Pancreas (tissue), 10 donors: ENCODE measurements at regions not wholly inside any gene's neighbourhood (a gene's known extent, or its start where the extent isn't known, plus 50 kb on each side); places are given as distances from the start of the nearest gene placed in this dataset.

Source experiments
- ATAC-seq, 4 donors: fragments of 200-7000 bp; cut with Tn5 transposase; one replicate each; pipeline versions ENCODE4 v1.8.0 to v1.9.1; 2020; ENCODE audit warnings: mild to moderate bottlenecking in 4 of 4, moderate library complexity in 4 of 4
- DNase-seq, 6 donors: peaks; one replicate each; pipeline ENCODE4 v3.0.0-alpha.2; 2020
- FAIRE-seq: peaks from 2 replicates; lab custom pipeline; 2012; peaks lifted over from hg19 to GRCh38; lab: Jason Lieb, UNC
- H3K27ac ChIP-seq, 4 donors: fragments of 200-600 bp; sonication (generic); 1 replicate in 3 of 4; 2 replicates in 1 of 4; pipeline versions ENCODE4 v1.5.0 to v1.8.0; 2020
- H3K27me3 ChIP-seq, 4 donors: fragments of 200-600 bp; one replicate each; pipeline ENCODE4 v1.8.0; 2021
- H3K36me3 ChIP-seq, 3 donors: fragments of 200-600 bp; sonication (generic) in 1 of 3; one replicate each; pipeline versions ENCODE4 v1.5.0 to v1.8.0; 2020 to 2021
- H3K4me1 ChIP-seq, 3 donors: fragments of 200-600 bp; one replicate each; pipeline ENCODE4 v1.8.0; 2021
- H3K4me3 ChIP-seq, 4 donors: fragments of 200-600 bp; sonication (generic) in 2 of 4; one replicate each; pipeline versions ENCODE4 v1.5.0 to v1.8.0; 2020 to 2021
- H3K9me3 ChIP-seq, 4 donors: fragments of 200-600 bp; one replicate each; pipeline ENCODE4 v1.8.0; 2021
- CTCF ChIP-seq, 4 donors: fragments of 200-600 bp; sonication (generic) in 3 of 4; IDR thresholded peaks; one replicate each; pipeline versions ENCODE4 v1.5.0 to v1.8.0; 2021; ENCODE audit warnings: antibody characterized with exemption in 4 of 4
- WGBS, 2 donors: extraction: QIAGEN DNeasy Blood & Tissue Kit; methylation state at CpG; one replicate each; pipeline ENCODE4 v1.1.7; 2013; 5-methylcytosine and 5-hydroxymethylcytosine counted together
- intact Hi-C, 3 donors: fragments of 100-400 bp; cut with DNase I; formaldehyde crosslinking; loops; one replicate each; pipeline versions ENCODE4 v1.11.1 to v1.14.2; 2022
- donor health status: healthy with polysubstance abuse.
- donor health status: DM: no; HTN: no; CAD: no; lungs with moderate emphysema.
- donor health status: DM: no; HTN: no; CAD: no.
- donor health status: control.
- donor health status: control.
- donor health status: Bipolar disorder and iron deficiency.
- donor health status: DM: yes; HTN: yes; CAD: no.
- donor health status: DM: no; HTN: no; CAD: no.
- donor health status: DM: no; HTN: no; CAD: no.
- donor health status: DM: yes; HTN: yes; CAD: no.

DNA sequence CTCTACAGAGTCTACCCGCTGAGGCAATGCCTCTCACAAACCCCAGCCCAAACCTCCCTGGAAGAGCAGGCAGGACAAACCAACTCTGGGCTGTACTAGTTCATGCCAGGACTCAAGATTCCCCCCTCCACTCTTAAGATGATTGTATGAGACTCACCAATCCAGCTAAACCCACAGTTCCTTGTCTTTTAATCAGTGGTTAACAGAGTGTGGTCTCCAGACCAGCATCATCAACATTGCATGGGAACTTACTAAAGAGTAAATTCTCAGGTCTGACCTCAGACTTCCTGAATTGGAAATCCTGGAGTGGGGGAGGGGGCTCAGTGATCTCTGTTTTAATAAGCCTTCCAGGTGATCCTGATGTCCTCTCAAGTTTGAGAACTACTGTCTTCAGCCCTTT is 240.9 kb downstream of the GAS1 start:
- H3K4me1 ChIP-seq, result no peaks in the 10 kb centered on the region
- no peaks in the 10 kb centered on the region for H3K9me3 ChIP-seq
- TF ChIP-seq CTCF (IDR thresholded peaks at IDR 0.05), result no peak
- H3K4me3 ChIP-seq, result no peak overlapping the region
- intact Hi-C loops, result no loop called here
- FAIRE-seq (no peak), DNase-seq (no peak), ATAC-seq (no peak)
- 89 to 95% methylated on average over 1 of the region's 1 CpG for WGBS, 2 donors
- H3K27me3 ChIP-seq, result no peaks in the 10 kb centered on the region
- no peaks in the 10 kb centered on the region for H3K36me3 ChIP-seq
- H3K27ac ChIP-seq, result no peak overlapping the region

DNA sequence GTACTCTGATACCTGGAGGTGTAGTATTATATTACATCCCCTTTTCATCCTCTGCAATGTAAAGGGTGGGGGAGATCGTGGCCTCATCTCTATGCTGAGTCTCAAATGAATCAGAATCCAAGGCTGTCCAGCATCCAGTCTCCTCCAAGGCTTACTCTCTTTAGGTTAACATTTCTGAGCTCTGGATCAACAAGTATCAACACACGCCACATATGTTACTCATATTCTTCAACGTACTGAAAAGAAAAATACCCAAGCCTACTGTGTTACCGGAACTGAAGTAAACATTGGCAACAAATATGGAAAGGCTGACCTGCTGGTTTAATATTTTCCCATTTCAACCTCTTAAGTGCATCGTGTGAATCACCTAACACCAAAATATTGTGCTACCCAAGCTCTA is 241.8 kb downstream of the GAS1 start:
- Histone ChIP-seq H3K27me3 (no peaks in the 10 kb centered on the region), H3K4me3 (no peak overlapping the region), H3K36me3 (no peaks in the 10 kb centered on the region), H3K9me3 (no peaks in the 10 kb centered on the region), H3K4me1 (peaks cover 0 to 7% (median 6%) of the 10 kb centered on the region in 3 donors), H3K27ac (no peak overlapping the region)
- ATAC-seq, result no peak
- TF ChIP-seq CTCF (IDR thresholded peaks at IDR 0.05), result no peak
- intact Hi-C loops, result no loop called here
- 70 to 74% methylated on average over 5 of the region's 5 CpGs for WGBS, 2 donors
- DNase-seq, result no peak
- FAIRE-seq, result no peak

- no peaks in the 10 kb centered on the region for H3K9me3 ChIP-seq
- ATAC-seq (no peak), DNase-seq (no peak), FAIRE-seq (no peak)
- no peak overlapping the region for H3K4me3 ChIP-seq
- WGBS, 2 donors, result 68 to 80% methylated on average over 6 of the region's 6 CpGs
- H3K27me3 ChIP-seq, result no peaks in the 10 kb centered on the region
- no peak for TF ChIP-seq CTCF (IDR thresholded peaks at IDR 0.05)
- peaks cover 0 to 7% (median 6%) of the 10 kb centered on the region in 3 donors for H3K4me1 ChIP-seq
- H3K36me3 ChIP-seq, result no peaks in the 10 kb centered on the region
- no peak overlapping the region for H3K27ac ChIP-seq
- intact Hi-C loops, result no loop called here
These were observed 244.0 kb downstream of the GAS1 start for GRCh38 chr9:86703346-86703745.

- peaks cover 0 to 14% (median 13%) of the 10 kb centered on the region in 3 donors for H3K4me1 ChIP-seq
- H3K27me3 ChIP-seq, result no peaks in the 10 kb centered on the region
- H3K36me3 ChIP-seq, result no peaks in the 10 kb centered on the region
- FAIRE-seq, result peak; percentile 26
- WGBS, 2 donors, result 12 to 18% methylated on average over 8 of the region's 8 CpGs
- no peak overlapping the region for H3K4me3 ChIP-seq
- H3K9me3 ChIP-seq, result no peaks in the 10 kb centered on the region
- peak; percentile 91 to 95 (median 92) for ATAC-seq
- peak; percentile 45 to 77 (median 67) for DNase-seq
- no peak overlapping the region for H3K27ac ChIP-seq
- no peak for TF ChIP-seq CTCF (IDR thresholded peaks at IDR 0.05)
- intact Hi-C loops, result no loop called here
These were observed 246.7 kb downstream of the GAS1 start for GRCh38 chr9:86700629-86701028.

DNA sequence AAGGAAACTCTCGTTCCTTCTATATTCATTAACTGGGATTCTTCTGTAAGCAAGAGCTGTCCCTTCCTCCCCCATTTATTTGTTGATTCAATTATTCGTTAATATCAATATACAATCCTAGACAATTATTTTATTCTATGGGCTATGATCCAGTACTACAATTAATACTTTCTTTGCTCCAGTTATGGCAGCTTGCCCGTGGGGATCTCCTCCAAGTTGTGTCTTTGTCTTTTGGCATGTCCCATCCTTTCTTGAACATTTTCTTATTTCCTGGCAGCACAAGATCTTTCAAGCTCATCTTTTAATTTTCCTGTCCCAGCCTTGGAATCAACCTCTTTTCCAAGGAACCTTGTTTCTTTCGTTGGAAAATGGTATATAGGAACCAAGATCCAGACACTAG is 249.3 kb downstream of the GAS1 start:
- ATAC-seq, result no peak

More for the DNA sequence above, 249.3 kb downstream of the GAS1 start:
- Histone ChIP-seq H3K4me1 (peaks cover 0 to 15% (median 13%) of the 10 kb centered on the region in 3 donors), H3K9me3 (no peaks in the 10 kb centered on the region), H3K4me3 (no peak overlapping the region), H3K27ac (no peak overlapping the region), H3K27me3 (no peaks in the 10 kb centered on the region), H3K36me3 (no peaks in the 10 kb centered on the region)
- intact Hi-C loops, result no loop called here
- FAIRE-seq, result no peak
- 87 to 91% methylated on average over 4 of the region's 4 CpGs for WGBS, 2 donors
- no peak for DNase-seq
- TF ChIP-seq CTCF (IDR thresholded peaks at IDR 0.05), result no peak
